Parathyroid adenoma (tissue), 2 donors: ENCODE measurements at regions not wholly inside any gene's neighbourhood (a gene's known extent, or its start where the extent isn't known, plus 50 kb on each side); places are given as distances from the start of the nearest gene placed in this dataset.

Source experiments
- H2AFZ ChIP-seq: fragments of 300-600 bp; sonication (generic); one replicate; pipeline ENCODE4 v1.7.0; 2017; ENCODE audit warnings: antibody characterized with exemption, mild to moderate bottlenecking
- H3K27ac ChIP-seq: fragments of 300-600 bp; sonication (generic); one replicate; pipeline ENCODE4 v1.7.0; 2017
- H3K27me3 ChIP-seq: fragments of 300-600 bp; sonication (generic); one replicate; pipeline ENCODE4 v1.7.0; 2017; ENCODE audit warnings: low read length; ENCODE audit not compliant: control insufficient read depth, insufficient read depth
- H3K36me3 ChIP-seq: fragments of 300-600 bp; sonication (generic); one replicate; pipeline ENCODE4 v1.7.0; 2017; ENCODE audit warnings: low read length; ENCODE audit not compliant: control insufficient read depth, insufficient read depth
- H3K4me1 ChIP-seq: fragments of 300-600 bp; sonication (generic); one replicate; pipeline ENCODE4 v1.7.0; 2017; ENCODE audit warnings: control low read depth
- H3K4me2 ChIP-seq: fragments of 300-600 bp; sonication (generic); one replicate; pipeline ENCODE4 v1.7.0; 2017; ENCODE audit warnings: low read length
- H3K4me3 ChIP-seq: fragments of 300-600 bp; sonication (generic); one replicate; pipeline ENCODE4 v1.7.0; 2017; ENCODE audit warnings: low read depth, low read length
- H3K79me2 ChIP-seq: fragments of 300-600 bp; sonication (generic); one replicate; pipeline ENCODE4 v1.7.0; 2017; ENCODE audit warnings: control low read depth
- H3K9ac ChIP-seq: fragments of 300-600 bp; sonication (generic); one replicate; pipeline ENCODE4 v1.7.0; 2017; ENCODE audit warnings: mild to moderate bottlenecking
- H3K9me3 ChIP-seq: fragments of 300-600 bp; sonication (generic); one replicate; pipeline ENCODE4 v1.7.0; 2017; ENCODE audit warnings: low read length; ENCODE audit not compliant: control insufficient read depth
- CTCF ChIP-seq: fragments of 300-600 bp; sonication (generic); IDR thresholded peaks from one replicate; pipeline ENCODE4 v1.7.0; 2017; ENCODE audit warnings: antibody characterized with exemption, mild to moderate bottlenecking
- donor health status: primary hyperparathyroidism.

- no peak overlapping the region for H3K27ac ChIP-seq
- no peak overlapping the region for H3K9ac ChIP-seq
- H3K9me3 ChIP-seq, result no peaks in the 10 kb centered on the region
- H3K4me2 ChIP-seq, result no peak overlapping the region
- H3K4me3 ChIP-seq, result no peak overlapping the region
- no peaks in the 10 kb centered on the region for H3K27me3 ChIP-seq
- TF ChIP-seq CTCF, result no peak
- peaks cover 2% of the 10 kb centered on the region for H3K36me3 ChIP-seq
- H3K79me2 ChIP-seq, result no peaks in the 10 kb centered on the region
- no peak overlapping the region for H2AFZ ChIP-seq
- no peaks in the 10 kb centered on the region for H3K4me1 ChIP-seq
Observed at GRCh38 chr21:28550057-28550825, 442.4 kb downstream of the LTN1 start.

GRCh38 chr21:28548291-28548690, 444.4 kb downstream of the LTN1 start:
- Histone ChIP-seq H3K9me3 (no peaks in the 10 kb centered on the region), H3K36me3 (peaks cover 2% of the 10 kb centered on the region), H3K27ac (no peak overlapping the region), H3K4me3 (no peak overlapping the region), H3K79me2 (no peaks in the 10 kb centered on the region), H3K4me2 (no peak overlapping the region), H2AFZ (no peak overlapping the region), H3K27me3 (no peaks in the 10 kb centered on the region), H3K9ac (no peak overlapping the region), H3K4me1 (no peaks in the 10 kb centered on the region)
- TF ChIP-seq CTCF, result no peak

GRCh38 chr21:28547766-28548165, 444.9 kb downstream of the LTN1 start:
- Histone ChIP-seq H3K27ac (no peak overlapping the region), H3K79me2 (no peaks in the 10 kb centered on the region), H3K9me3 (no peaks in the 10 kb centered on the region), H3K4me2 (no peak overlapping the region), H2AFZ (no peak overlapping the region), H3K27me3 (no peaks in the 10 kb centered on the region), H3K9ac (no peak overlapping the region), H3K4me1 (no peaks in the 10 kb centered on the region), H3K36me3 (peaks cover 2% of the 10 kb centered on the region), H3K4me3 (no peak overlapping the region)
- no peak for TF ChIP-seq CTCF

GRCh38 chr21:28543975-28544374, 448.7 kb downstream of the LTN1 start:
- H3K9me3 ChIP-seq, result no peaks in the 10 kb centered on the region
- no peak overlapping the region for H3K9ac ChIP-seq
- H3K4me1 ChIP-seq, result no peaks in the 10 kb centered on the region
- TF ChIP-seq CTCF, result no peak
- H3K27ac ChIP-seq, result no peak overlapping the region
- no peaks in the 10 kb centered on the region for H3K27me3 ChIP-seq
- peaks cover 2% of the 10 kb centered on the region for H3K36me3 ChIP-seq
- no peaks in the 10 kb centered on the region for H3K79me2 ChIP-seq
- no peak overlapping the region for H3K4me2 ChIP-seq
- no peak overlapping the region for H3K4me3 ChIP-seq
- H2AFZ ChIP-seq, result no peak overlapping the region
